ENCODE measurements at regions not wholly inside any gene's neighbourhood (a gene's known extent, or its start where the extent isn't known, plus 50 kb on each side); places are given as distances from the start of the nearest gene placed in this dataset.

DNA sequence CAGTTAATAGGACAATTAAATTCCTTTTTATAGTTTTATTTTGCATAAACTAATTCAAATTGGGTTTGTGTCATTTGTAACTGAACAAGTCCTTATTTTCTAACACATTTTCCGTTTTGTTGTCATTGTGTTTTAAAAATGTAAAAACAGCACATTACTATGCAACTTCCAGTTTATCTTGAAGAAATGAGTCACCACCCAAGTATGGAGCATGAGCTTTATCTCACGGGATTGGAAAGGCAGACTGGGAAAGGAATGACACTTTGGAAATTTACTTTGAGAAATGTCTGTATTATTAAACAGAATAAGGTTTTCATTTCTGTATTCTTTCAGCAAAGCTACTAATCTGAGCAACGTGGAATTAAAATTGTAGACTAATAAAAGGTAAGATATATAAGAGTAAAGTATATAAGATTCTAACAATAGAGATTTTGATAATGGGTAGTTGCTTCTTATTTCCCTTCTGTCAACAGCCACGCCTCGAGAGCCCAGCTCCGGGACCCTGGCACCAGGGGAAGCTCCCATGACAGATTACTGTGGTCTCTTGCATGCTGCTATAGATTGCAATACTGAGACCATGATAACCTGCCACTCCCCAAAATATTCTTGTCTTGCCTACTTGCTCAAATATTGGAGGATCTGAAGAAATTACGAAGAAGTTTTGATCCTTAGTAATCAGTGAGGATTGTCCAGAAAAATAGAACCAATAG, 433.1 kb downstream of the CHSY3 start:
- FAIRE-seq: no peak
- TF ChIP-seq NFYA (IDR thresholded peaks at IDR 0.05; ENCODE audit: borderline replicate concordance, low read depth, low read length) (no peak), EP300 (IDR thresholded peaks at IDR 0.05; ENCODE audit: borderline replicate concordance in 1 of 2, control insufficient read depth in 1 of 2, low read depth in 2 of 2, low read length in 2 of 2) (no peak), TAF1 (IDR thresholded peaks at IDR 0.05; ENCODE audit: borderline replicate concordance, low read depth, low read length) (no peak), TCF7 (IDR thresholded peaks at IDR 0.05; ENCODE audit: borderline replicate concordance) (no peak)
- TF ChIP-seq, protein P1, sequence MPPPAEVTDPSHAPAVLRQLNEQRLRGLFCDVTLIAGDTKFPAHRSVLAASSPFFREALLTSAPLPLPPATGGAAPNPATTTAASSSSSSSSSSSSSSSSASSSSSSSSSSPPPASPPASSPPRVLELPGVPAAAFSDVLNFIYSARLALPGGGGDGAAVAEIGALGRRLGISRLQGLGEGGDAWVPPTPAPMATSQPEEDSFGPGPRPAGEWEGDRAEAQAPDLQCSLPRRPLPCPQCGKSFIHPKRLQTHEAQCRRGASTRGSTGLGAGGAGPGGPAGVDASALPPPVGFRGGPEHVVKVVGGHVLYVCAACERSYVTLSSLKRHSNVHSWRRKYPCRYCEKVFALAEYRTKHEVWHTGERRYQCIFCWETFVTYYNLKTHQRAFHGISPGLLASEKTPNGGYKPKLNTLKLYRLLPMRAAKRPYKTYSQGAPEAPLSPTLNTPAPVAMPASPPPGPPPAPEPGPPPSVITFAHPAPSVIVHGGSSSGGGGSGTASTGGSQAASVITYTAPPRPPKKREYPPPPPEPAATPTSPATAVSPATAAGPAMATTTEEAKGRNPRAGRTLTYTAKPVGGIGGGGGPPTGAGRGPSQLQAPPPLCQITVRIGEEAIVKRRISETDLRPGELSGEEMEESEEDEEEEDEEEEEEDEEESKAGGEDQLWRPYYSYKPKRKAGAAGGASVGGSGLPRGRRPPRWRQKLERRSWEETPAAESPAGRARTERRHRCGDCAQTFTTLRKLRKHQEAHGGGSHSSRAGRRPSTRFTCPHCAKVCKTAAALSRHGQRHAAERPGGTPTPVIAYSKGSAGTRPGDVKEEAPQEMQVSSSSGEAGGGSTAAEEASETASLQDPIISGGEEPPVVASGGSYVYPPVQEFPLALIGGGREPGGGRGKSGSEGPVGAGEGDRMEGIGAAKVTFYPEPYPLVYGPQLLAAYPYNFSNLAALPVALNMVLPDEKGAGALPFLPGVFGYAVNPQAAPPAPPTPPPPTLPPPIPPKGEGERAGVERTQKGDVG (CRISPR knock-in tag; IDR thresholded peaks at IDR 0.05): no peak
- H3K4me3 ChIP-seq: no peak overlapping the region
- ATAC-seq: no peak
- no TSS peak for BruUV-seq (replicated peaks)
- H3K36me3 ChIP-seq (ENCODE audit: control insufficient read depth in 2 of 2, insufficient read depth in 2 of 2, low read length in 1 of 2): no peaks in the 10 kb centered on the region
- ChIA-PET RAD21 (ENCODE audit: unreplicated experiment) (no interaction called here), SMC1A (ENCODE audit: uncharacterized antibody, unreplicated experiment) (no interaction called here), CTCF (no interaction called here), POLR2A (interaction anchor here (0.5 kb wide), 1 partner anchor 925 kb away, joined by 3 read pairs; no protein-coding TSS in a partner anchor)
- WGBS (ENCODE audit: insufficient coverage, insufficient replicate concordance, low lambda C conversion rate, missing lambda C conversion rate): 16% methylated on average over 7 of the region's 7 CpGs
- H3K4me1 ChIP-seq (ENCODE audit: control insufficient read depth, insufficient read depth, low read length): no peaks in the 10 kb centered on the region
- no peak overlapping the region for H3K27ac ChIP-seq (ENCODE audit: control insufficient read depth, insufficient read depth)
- no peaks in the 10 kb centered on the region for H3K79me2 ChIP-seq (ENCODE audit: control insufficient read depth, insufficient read depth, low read length)
- no peak overlapping the region for H3K4me2 ChIP-seq (ENCODE audit: control insufficient read depth, insufficient read depth)
- in situ Hi-C loops (cut with MboI): no loop called here
- no peak overlapping the region for H2AFZ ChIP-seq (ENCODE audit: control insufficient read depth, low read depth, low read length)
- no peaks in the 10 kb centered on the region for H4K20me1 ChIP-seq (ENCODE audit: control insufficient read depth, insufficient read depth)
- H3K9ac ChIP-seq (ENCODE audit: control insufficient read depth, insufficient read depth, low read length): no peak overlapping the region
- no peaks in the 10 kb centered on the region for H3K27me3 ChIP-seq (replicated peaks in 1 of 2; ENCODE audit: control insufficient read depth in 2 of 2, insufficient read depth in 2 of 2, low read length in 1 of 2)
- no peaks in the 10 kb centered on the region for H3K9me3 ChIP-seq (replicated peaks; ENCODE audit: control insufficient read depth, insufficient read depth, low read length)
- no peak for DNase-seq (ENCODE audit: low read depth, low spot score)
- intact Hi-C loops (cut with micrococcal nuclease; ENCODE audit: unreplicated experiment): no loop called here
